C4-2B (cell line): ENCODE measurements at regions not wholly inside any gene's neighbourhood (a gene's known extent, or its start where the extent isn't known, plus 50 kb on each side); places are given as distances from the start of the nearest gene placed in this dataset.

Source experiments
- H3K27ac ChIP-seq: fragments of 450-650 bp; 2 replicates; pipeline ENCODE4 v1.5.1; 2017
- ZFX ChIP-seq: fragments of 450-650 bp; IDR thresholded peaks from 2 replicates; pipeline ENCODE4 v1.6.1; 2017
- TF ChIP-seq, protein P1 (sequence below): fragments of 450-650 bp; conservative IDR thresholded peaks from 2 replicates; pipeline ENCODE4 v1.5.1; 2017; ENCODE audit warnings: mild to moderate bottlenecking

DNA sequence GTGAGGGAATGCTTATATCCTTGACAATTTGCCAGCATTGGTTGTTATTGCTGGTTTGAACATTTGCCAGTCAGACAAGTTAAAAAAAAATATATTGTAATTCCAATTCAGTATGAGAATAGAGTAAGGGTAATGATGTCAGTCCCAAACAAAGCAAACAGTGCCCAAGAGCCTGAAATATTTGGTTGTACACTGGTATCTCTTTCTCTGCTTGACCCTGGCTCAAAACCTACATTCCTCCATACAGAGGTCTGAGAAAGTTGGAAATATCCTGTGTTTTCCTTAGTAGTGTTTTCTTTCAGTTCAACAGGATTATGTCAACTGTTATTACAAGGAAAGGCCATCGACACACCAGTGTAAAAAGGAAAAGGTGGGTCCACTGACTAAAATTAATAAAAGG, 145.6 kb downstream of the MRPL39 start:
- no peak for TF ChIP-seq ZFX
- H3K27ac ChIP-seq, result no peak overlapping the region

DNA sequence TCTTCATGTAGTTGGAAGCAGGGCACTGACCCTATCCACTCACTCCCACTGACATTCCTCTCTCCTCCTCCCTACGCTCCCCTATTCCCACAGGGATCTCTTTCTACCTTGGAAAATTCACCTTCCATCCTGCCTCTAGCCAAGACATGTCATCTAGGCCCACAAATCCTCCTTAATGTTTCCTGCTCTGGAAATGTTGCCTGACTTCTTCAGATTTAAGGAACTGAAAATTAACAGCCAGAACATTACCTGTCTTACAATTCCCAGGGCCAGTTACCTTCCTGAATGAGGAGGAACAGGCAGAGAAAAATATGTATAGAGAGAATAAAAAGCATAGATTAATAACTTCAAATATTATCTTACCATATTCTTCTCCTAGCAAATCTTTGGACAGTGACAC, 147.3 kb downstream of the MRPL39 start:
- H3K27ac ChIP-seq, result no peak overlapping the region
- no peak for TF ChIP-seq ZFX
- TF ChIP-seq, protein P1, sequence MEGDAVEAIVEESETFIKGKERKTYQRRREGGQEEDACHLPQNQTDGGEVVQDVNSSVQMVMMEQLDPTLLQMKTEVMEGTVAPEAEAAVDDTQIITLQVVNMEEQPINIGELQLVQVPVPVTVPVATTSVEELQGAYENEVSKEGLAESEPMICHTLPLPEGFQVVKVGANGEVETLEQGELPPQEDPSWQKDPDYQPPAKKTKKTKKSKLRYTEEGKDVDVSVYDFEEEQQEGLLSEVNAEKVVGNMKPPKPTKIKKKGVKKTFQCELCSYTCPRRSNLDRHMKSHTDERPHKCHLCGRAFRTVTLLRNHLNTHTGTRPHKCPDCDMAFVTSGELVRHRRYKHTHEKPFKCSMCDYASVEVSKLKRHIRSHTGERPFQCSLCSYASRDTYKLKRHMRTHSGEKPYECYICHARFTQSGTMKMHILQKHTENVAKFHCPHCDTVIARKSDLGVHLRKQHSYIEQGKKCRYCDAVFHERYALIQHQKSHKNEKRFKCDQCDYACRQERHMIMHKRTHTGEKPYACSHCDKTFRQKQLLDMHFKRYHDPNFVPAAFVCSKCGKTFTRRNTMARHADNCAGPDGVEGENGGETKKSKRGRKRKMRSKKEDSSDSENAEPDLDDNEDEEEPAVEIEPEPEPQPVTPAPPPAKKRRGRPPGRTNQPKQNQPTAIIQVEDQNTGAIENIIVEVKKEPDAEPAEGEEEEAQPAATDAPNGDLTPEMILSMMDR, result no peak

DNA sequence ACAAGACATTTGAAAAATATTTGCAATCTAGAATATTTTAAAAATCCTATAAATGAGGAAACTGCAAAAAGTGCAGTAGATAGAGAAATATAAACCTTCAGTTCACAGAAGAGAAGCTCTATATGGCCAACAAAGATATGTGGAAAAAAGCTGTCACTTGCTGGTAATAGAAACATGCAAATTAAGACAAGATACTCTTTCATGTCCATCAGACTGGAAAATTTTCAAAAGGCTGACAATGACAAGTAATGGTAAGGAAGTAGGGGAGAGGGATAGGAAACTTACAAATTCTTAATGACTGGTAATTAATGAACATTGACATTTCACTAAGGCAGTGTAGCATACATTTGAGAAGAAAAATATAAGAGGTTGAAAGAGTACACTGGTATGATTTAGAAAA, 147.9 kb downstream of the MRPL39 start:
- H3K27ac ChIP-seq, result no peak overlapping the region
- no peak for TF ChIP-seq ZFX
- TF ChIP-seq, protein P1, result no peak

DNA sequence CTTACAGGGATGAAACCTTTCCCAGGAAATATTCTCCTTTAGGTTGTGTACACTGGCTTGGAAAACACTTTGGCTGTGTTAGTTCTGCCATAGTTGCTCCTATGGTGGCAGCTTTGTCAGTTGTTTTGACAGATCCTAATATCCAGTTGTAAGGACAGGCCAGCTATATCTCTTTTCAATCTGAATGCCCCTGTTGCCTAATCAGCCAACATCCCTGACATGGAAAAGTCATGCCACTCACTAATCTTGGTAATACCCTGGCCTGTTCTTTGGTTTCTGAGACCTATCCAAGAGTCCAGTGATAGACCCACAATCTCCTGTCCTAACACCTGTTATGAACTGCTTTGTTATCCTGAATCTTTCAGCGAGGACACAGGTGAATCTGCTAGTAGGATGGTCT, 148.8 kb downstream of the MRPL39 start:
- TF ChIP-seq, protein P1, result no peak
- no peak for TF ChIP-seq ZFX
- no peak overlapping the region for H3K27ac ChIP-seq

DNA sequence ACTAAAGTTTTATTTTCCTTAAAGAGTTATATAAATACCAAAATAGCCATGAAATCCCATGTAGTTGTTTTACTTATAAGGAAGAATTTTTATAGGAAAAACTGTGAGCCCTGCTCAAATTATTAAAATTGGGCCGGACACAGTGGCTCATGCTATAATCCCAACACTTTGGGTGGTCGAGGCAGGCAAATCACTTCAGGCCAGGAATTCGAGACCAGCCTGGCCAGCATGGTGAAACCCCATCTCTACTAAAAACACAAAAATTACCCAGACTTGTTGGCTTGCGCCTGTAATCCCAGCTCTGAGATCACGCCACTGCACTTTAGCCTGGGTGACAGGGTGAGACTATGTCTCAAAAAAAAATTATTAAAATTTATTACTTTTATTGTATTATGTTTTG, 149.3 kb downstream of the MRPL39 start:
- no peak for TF ChIP-seq ZFX
- no peak overlapping the region for H3K27ac ChIP-seq

DNA sequence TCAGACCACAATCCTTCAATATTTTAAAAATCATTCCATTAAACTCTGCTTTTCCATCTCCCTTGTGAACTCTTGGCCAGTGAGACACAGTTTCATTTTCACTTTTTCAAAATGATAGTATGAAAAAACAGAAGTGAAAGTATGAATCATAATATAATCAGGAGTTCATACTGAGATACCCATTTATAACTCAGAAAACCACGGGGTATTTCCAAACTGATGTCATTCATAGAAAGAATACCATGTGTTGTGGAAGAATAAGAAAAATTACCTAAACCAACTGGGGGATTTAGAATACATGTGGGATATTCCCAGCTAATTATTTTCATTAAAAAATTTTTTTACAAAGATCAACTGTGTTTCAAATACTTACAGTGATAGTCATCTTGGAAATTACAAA, 149.9 kb downstream of the MRPL39 start:
- H3K27ac ChIP-seq, result no peak overlapping the region
- TF ChIP-seq ZFX, result no peak
- TF ChIP-seq, protein P1, result no peak

DNA sequence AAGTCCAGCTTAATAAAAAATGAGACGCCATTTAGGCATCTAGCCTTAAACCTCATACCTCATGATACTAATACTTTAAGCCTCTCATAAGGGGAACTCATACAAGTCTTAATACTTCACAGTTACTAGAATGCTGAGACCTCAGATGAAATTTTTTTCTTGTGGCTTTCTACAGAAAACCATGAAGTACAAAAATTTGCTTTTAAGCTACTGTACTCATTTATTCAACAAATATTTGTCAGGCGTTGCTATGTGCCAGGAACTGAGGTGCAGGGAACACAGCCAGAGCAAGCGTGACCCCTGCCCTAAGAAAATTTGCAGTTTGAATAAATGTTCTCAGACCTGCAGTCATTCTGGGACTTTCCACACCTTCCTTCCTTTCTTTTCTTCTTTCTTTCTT, 150.6 kb downstream of the MRPL39 start:
- TF ChIP-seq, protein P1, result no peak
- no peak for TF ChIP-seq ZFX
- H3K27ac ChIP-seq, result no peak overlapping the region

DNA sequence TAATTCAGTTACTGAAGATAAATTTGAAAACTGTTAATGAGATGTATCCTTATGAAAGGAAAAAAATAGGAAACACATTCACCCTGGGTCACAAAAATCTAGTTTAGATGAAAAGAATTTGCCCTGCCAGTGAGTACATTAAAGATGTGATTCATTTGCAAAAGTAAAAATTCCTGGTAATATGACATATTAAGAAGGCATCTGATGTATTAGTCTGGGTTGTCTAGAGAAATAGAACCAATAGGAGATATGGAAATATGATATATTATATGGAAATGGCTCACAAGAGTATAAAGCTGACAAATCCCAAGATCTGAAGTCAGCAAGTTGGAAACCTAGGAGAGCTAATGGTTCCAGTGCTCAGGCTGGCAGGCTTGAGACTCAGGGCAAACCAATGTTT, 153.8 kb downstream of the MRPL39 start:
- TF ChIP-seq ZFX, result no peak
- TF ChIP-seq, protein P1, result no peak
- no peak overlapping the region for H3K27ac ChIP-seq

DNA sequence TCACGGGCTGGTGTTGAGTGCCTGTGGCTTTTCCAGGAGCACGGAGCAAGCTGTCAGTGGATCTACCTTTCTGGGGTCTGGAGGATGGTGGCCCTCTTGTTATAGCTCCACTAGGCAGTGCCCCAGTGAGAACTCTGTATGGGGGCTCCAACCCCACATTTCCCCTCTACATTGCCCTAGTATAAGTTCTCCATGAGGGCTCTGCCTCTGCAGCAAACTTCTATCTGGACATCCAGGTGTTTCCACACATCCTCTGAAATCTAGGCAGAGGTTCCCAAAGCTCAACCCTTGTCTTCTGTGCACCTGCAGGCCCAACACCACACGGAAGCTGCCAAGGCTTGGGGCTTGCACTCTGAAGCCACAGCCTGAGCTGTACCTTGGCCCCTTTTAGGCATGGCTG, 157.3 kb downstream of the MRPL39 start:
- no peak overlapping the region for H3K27ac ChIP-seq
- no peak for TF ChIP-seq ZFX
- TF ChIP-seq, protein P1, result no peak
